GM12878 (cell line): ENCODE measurements at regions not wholly inside any gene's neighbourhood (a gene's known extent, or its start where the extent isn't known, plus 50 kb on each side); places are given as distances from the start of the nearest gene placed in this dataset.

ENCODE experiments used
- ATAC-seq: fragments of 200-7000 bp; cut with Tn5 transposase; 3 replicates; pipeline ENCODE4 v1.9.1; 2020; ENCODE audit warnings: mild to moderate bottlenecking, moderate library complexity
- BruUV-seq: library from RNA; stranded (reverse); fragments of 400-500 nt; replicated peaks from 2 replicates; lab custom pipeline; 2021; lab: Mats Ljungman, UMichigan
- CTCF ChIA-PET: fragments of 300-600 bp; sonication (Branson Sonifier 250); formaldehyde crosslinking; extraction: SDS; loops from one replicate; lab custom pipeline; 2021; ENCODE audit warnings: inconsistent platforms; lab: Yijun Ruan, JAX
- POLR2A ChIA-PET: fragments of 350-600 bp; formaldehyde crosslinking; extraction: SDS; loops from one replicate; lab custom pipeline; 2021; ENCODE audit warnings: inconsistent platforms; lab: Charles Lee
- RAD21 ChIA-PET: fragments of 300-600 bp; sonication (Branson Sonifier 250); formaldehyde crosslinking; loops from one replicate; lab custom pipeline; 2023; ENCODE audit warnings: antibody characterized with exemption; ENCODE audit not compliant: unreplicated experiment; lab: Charles Lee
- SMC1A ChIA-PET: fragments of 300-600 bp; sonication (Branson Sonifier 250); formaldehyde crosslinking; loops from one replicate; lab custom pipeline; 2023; ENCODE audit not compliant: unreplicated experiment, uncharacterized antibody; lab: Charles Lee
- DNase-seq: peaks from one replicate; pipeline ENCODE4 v3.0.0-alpha.2; 2011; ENCODE audit warnings: low read depth, low spot score
- FAIRE-seq: peaks from 3 replicates; lab custom pipeline; 2011; peaks lifted over from hg19 to GRCh38; lab: Jason Lieb, UNC
- H2AFZ ChIP-seq: 2 replicates; pipeline ENCODE4 v1.6.0; 2011; ENCODE audit warnings: low read depth, low read length, control low read depth; ENCODE audit not compliant: control insufficient read depth
- H3K27ac ChIP-seq: 2 replicates; pipeline ENCODE4 v1.5.1; 2011; ENCODE audit warnings: control low read depth; ENCODE audit not compliant: control insufficient read depth, insufficient read depth
- H3K27me3 ChIP-seq, 2 experiments: replicated peaks in 1 of 2; 2 replicates each; pipeline versions ENCODE4 v1.6.0 to v1.6.1; 2011; ENCODE audit warnings: low read length in 1 of 2; ENCODE audit not compliant: control insufficient read depth in 2 of 2, insufficient read depth in 2 of 2
- H3K36me3 ChIP-seq, 2 experiments: 2 replicates each; pipeline ENCODE4 v1.5.1; 2011; ENCODE audit warnings: low read length in 1 of 2; ENCODE audit not compliant: control insufficient read depth in 2 of 2, insufficient read depth in 2 of 2
- H3K4me1 ChIP-seq: 2 replicates; pipeline ENCODE4 v1.6.1; 2011; ENCODE audit warnings: mild to moderate bottlenecking, low read length, moderate library complexity, mixed read lengths; ENCODE audit not compliant: control insufficient read depth, insufficient read depth
- H3K4me2 ChIP-seq: 2 replicates; pipeline ENCODE4 v1.6.0; 2011; ENCODE audit warnings: control low read depth; ENCODE audit not compliant: control insufficient read depth, insufficient read depth
- H3K4me3 ChIP-seq: fragments of 200-600 bp; sonication (generic); 2 replicates; pipeline ENCODE4 v1.5.1; 2016
- H3K79me2 ChIP-seq: 2 replicates; pipeline ENCODE4 v1.6.0; 2011; ENCODE audit warnings: low read length; ENCODE audit not compliant: control insufficient read depth, insufficient read depth
- H3K9ac ChIP-seq: 2 replicates; pipeline ENCODE4 v1.8.0; 2011; ENCODE audit warnings: low read length, control low read depth, mixed read lengths; ENCODE audit not compliant: control insufficient read depth, insufficient read depth
- H3K9me3 ChIP-seq: replicated peaks from 3 replicates; pipeline ENCODE4 v1.5.1; 2011; ENCODE audit warnings: mild to moderate bottlenecking, low read length; ENCODE audit not compliant: control insufficient read depth, insufficient read depth
- H4K20me1 ChIP-seq: 2 replicates; pipeline ENCODE4 v1.6.0; 2011; ENCODE audit not compliant: control insufficient read depth, insufficient read depth
- CHD2 ChIP-seq: IDR thresholded peaks from 2 replicates; pipeline ENCODE4 v1.6.1; 2011; ENCODE audit warnings: low read depth, low read length, improper control_type of control experiment, borderline replicate concordance
- HDAC6 ChIP-seq: fragments of 200-600 bp; sonication (generic); IDR thresholded peaks from one replicate; pipeline ENCODE4 v1.8.0; 2017; ENCODE audit warnings: antibody characterized with exemption; ENCODE audit not compliant: unreplicated experiment
- KLF5 ChIP-seq: fragments of 450-650 bp; IDR thresholded peaks from 2 replicates; pipeline ENCODE4 v1.6.1; 2014; ENCODE audit warnings: mild to moderate bottlenecking; ENCODE audit not compliant: partially characterized antibody
- NFXL1 ChIP-seq: fragments of 450-650 bp; IDR thresholded peaks from 2 replicates; pipeline ENCODE4 v1.6.1; 2017; ENCODE audit warnings: antibody characterized with exemption, mild to moderate bottlenecking, borderline replicate concordance
- NFYA ChIP-seq: IDR thresholded peaks from 2 replicates; pipeline ENCODE4 v1.6.1; 2011; ENCODE audit warnings: low read depth, mild to moderate bottlenecking, low read length, improper control_type of control experiment, borderline replicate concordance
- NRF1 ChIP-seq: conservative IDR thresholded peaks from 2 replicates; pipeline ENCODE4 v1.6.1; 2011; ENCODE audit warnings: mild to moderate bottlenecking, low read depth, low read length, improper control_type of control experiment
- POLR2AphosphoS2 ChIP-seq: IDR thresholded peaks from 2 replicates; pipeline ENCODE4 v1.6.1; 2011; ENCODE audit warnings: low read depth, mild to moderate bottlenecking, low read length, improper control_type of control experiment, moderate library complexity
- SMAD5 ChIP-seq: IDR thresholded peaks from 2 replicates; pipeline ENCODE4 v1.6.1; 2016; ENCODE audit warnings: antibody characterized with exemption, low read depth
- SPI1 ChIP-seq: IDR thresholded peaks from 2 replicates; pipeline ENCODE4 v1.6.1; 2011; ENCODE audit warnings: low read depth, mild to moderate bottlenecking, low read length, moderate library complexity, borderline replicate concordance; ENCODE audit not compliant: insufficient read depth
- WGBS: methylation state at CpG from one replicate; pipeline ENCODE4 v1.1.6; 2016; ENCODE audit warnings: low lambda C conversion rate; ENCODE audit not compliant: insufficient replicate concordance, insufficient coverage; ENCODE audit errors: missing lambda C conversion rate; 5-methylcytosine and 5-hydroxymethylcytosine counted together
- in situ Hi-C: fragments of 300-500 bp; cut with MboI; formaldehyde crosslinking; loops from 9 replicates; pipeline ENCODE4 v1.14.3; 2018; ENCODE audit warnings: mixed read lengths
- intact Hi-C: fragments of 100-400 bp; cut with micrococcal nuclease; formaldehyde crosslinking; loops from one replicate; pipeline ENCODE4 v1.14.2; 2022; ENCODE audit not compliant: unreplicated experiment
- TF ChIP-seq, protein P1 (sequence below): IDR thresholded peaks from 2 replicates; pipeline ENCODE4 v1.6.1; 2011; ENCODE audit warnings: mild to moderate bottlenecking, low read depth, low read length, moderate library complexity; ENCODE audit not compliant: insufficient replicate concordance

DNA sequence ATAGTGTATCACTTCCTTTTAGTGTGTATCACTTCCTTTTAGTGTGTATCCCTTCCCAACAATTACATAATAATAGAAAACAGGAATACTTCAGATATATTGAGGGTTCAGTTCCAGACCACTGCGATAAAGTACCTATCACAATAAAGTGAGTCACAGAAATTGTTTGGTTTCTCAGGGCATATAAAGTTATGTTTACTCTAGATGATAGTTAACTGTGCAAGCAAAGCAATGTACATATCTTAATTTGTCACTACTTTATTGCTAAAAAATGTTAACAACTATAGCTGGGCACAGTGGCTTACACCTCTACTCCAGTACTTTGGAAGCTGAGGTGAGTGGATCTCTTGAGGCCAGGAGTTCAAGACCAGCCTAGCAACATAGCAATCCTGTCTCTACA is 938.4 kb downstream of the CCSER2 start:
- H3K27ac ChIP-seq, result no peak overlapping the region
- TF ChIP-seq HDAC6, result no peak
- no peak for TF ChIP-seq SPI1
- TF ChIP-seq, protein P1, sequence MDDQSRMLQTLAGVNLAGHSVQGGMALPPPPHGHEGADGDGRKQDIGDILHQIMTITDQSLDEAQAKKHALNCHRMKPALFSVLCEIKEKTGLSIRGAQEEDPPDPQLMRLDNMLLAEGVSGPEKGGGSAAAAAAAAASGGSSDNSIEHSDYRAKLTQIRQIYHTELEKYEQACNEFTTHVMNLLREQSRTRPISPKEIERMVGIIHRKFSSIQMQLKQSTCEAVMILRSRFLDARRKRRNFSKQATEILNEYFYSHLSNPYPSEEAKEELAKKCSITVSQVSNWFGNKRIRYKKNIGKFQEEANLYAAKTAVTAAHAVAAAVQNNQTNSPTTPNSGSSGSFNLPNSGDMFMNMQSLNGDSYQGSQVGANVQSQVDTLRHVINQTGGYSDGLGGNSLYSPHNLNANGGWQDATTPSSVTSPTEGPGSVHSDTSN, result no peak
- no peak for TF ChIP-seq KLF5
- TF ChIP-seq CHD2, result no peak
- TF ChIP-seq NFXL1, result no peak
- no peak for TF ChIP-seq POLR2AphosphoS2
- TF ChIP-seq NFYA, result no peak
- no peak for TF ChIP-seq SMAD5
- TF ChIP-seq NRF1, result no peak
- intact Hi-C loops, result no loop called here
- H3K9ac ChIP-seq, result no peak overlapping the region
- no peak overlapping the region for H3K4me3 ChIP-seq
- WGBS, result 4% methylated on average over 1 of the region's 1 CpG
- no peak overlapping the region for H2AFZ ChIP-seq
- no peaks in the 10 kb centered on the region for H4K20me1 ChIP-seq
- no peaks in the 10 kb centered on the region for H3K27me3 ChIP-seq
- RAD21 ChIA-PET, result no interaction called here
- CTCF ChIA-PET, result interaction anchor here (0.6 kb wide), 1 partner anchor 46 kb away, joined by 3 read pairs; no protein-coding TSS in a partner anchor
- in situ Hi-C loops, result no loop called here
- BruUV-seq, result no TSS peak
- no peak for FAIRE-seq
- no peak for ATAC-seq
- H3K4me1 ChIP-seq, result no peaks in the 10 kb centered on the region
- no peak overlapping the region for H3K4me2 ChIP-seq
- DNase-seq, result no peak
- no peaks in the 10 kb centered on the region for H3K79me2 ChIP-seq
- SMC1A ChIA-PET, result no interaction called here
- H3K9me3 ChIP-seq, result no peaks in the 10 kb centered on the region
- H3K36me3 ChIP-seq, result no peaks in the 10 kb centered on the region
- POLR2A ChIA-PET, result no interaction called here
